Esophagus muscularis mucosa (tissue), 4 donors: ENCODE measurements at regions not wholly inside any gene's neighbourhood (a gene's known extent, or its start where the extent isn't known, plus 50 kb on each side); places are given as distances from the start of the nearest gene placed in this dataset.

Experiments used
- CTCF ChIP-seq, 3 experiments: fragments of 200-600 bp in 2 of 3; fragments of 450-650 bp in 1 of 3; sonication (generic) in 2 of 3; IDR thresholded peaks; one replicate each; pipeline ENCODE4 v1.5.1; 2017 to 2019; ENCODE audit warnings: antibody characterized with exemption in 3 of 3, mild to moderate bottlenecking in 2 of 3, moderate library complexity in 1 of 3
- EP300 ChIP-seq: sonication (generic); formaldehyde crosslinking; IDR thresholded peaks from one replicate; pipeline ENCODE4 v1.6.1; 2017; ENCODE audit warnings: antibody characterized with exemption
- POLR2A ChIP-seq: fragments of 450-650 bp; IDR thresholded peaks from one replicate; pipeline ENCODE4 v1.6.1; 2017; ENCODE audit warnings: antibody characterized with exemption, moderate library complexity, mild to moderate bottlenecking, low read depth
- POLR2AphosphoS5 ChIP-seq, 2 donors: sonication (generic); formaldehyde crosslinking; IDR thresholded peaks; one replicate each; pipeline ENCODE4 v1.6.1; 2017; ENCODE audit warnings: antibody characterized with exemption in 2 of 2

GRCh38 chr11:70897429-70897828 is 354.9 kb downstream of the SHANK2 start:
- no peak for TF ChIP-seq CTCF (IDR thresholded peaks at IDR 0.05)
- no peak for TF ChIP-seq EP300
- no peak for TF ChIP-seq POLR2AphosphoS5 (IDR thresholded peaks at IDR 0.05)
- no peak for TF ChIP-seq POLR2A
